Thyroid gland (tissue), 4 donors: ENCODE measurements at regions not wholly inside any gene's neighbourhood (a gene's known extent, or its start where the extent isn't known, plus 50 kb on each side); places are given as distances from the start of the nearest gene placed in this dataset.

Experiments
- POLR2A ChIP-seq, 2 donors: fragments of 450-650 bp; IDR thresholded peaks; one replicate each; pipeline ENCODE4 v1.6.1; 2017; ENCODE audit warnings: antibody characterized with exemption in 2 of 2, mild to moderate bottlenecking in 2 of 2, moderate library complexity in 1 of 2
- TF ChIP-seq, protein P1 (sequence below), 6 experiments: fragments of 200-600 bp in 3 of 6; fragments of 450-650 bp in 3 of 6; sonication (generic) in 3 of 6; IDR thresholded peaks; one replicate each; pipeline ENCODE4 v1.5.1; 2016 to 2019; ENCODE audit warnings: antibody characterized with exemption in 6 of 6, mild to moderate bottlenecking in 2 of 6, inconsistent platforms in 1 of 6, moderate library complexity in 1 of 6

DNA sequence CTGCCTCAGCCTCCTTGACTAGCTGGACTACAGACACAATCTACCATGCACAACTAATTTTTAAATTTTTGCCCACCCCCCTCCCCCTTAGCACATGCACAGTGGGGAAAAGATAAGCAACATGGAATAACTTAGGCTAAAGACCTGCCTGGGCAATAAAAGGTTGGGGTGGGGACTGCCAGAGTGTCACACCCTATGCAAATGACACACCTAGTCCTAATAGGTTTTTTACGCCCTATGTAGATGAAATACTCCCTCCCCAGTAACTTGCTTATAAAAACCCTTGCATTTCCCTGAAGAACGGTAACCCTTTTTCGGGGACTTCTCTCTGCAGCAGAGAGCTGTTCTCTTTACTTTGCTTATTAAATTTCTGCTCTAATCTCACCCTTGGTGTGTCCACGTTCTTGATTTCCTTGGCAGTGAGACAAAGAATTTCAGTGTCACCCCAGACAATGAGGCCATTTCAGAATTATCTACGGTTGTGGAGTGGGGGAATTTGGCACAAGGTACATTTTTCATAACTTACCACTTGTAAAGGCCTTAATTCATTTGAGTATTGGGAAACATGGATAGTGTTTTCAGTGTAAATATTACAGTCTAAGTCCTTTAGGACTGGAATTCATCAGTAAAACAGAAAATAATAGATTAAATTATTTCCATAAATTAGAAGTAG is 109.2 kb downstream of the NOL4 start:
- no peak for TF ChIP-seq POLR2A (IDR thresholded peaks at IDR 0.05)
- TF ChIP-seq, protein P1, sequence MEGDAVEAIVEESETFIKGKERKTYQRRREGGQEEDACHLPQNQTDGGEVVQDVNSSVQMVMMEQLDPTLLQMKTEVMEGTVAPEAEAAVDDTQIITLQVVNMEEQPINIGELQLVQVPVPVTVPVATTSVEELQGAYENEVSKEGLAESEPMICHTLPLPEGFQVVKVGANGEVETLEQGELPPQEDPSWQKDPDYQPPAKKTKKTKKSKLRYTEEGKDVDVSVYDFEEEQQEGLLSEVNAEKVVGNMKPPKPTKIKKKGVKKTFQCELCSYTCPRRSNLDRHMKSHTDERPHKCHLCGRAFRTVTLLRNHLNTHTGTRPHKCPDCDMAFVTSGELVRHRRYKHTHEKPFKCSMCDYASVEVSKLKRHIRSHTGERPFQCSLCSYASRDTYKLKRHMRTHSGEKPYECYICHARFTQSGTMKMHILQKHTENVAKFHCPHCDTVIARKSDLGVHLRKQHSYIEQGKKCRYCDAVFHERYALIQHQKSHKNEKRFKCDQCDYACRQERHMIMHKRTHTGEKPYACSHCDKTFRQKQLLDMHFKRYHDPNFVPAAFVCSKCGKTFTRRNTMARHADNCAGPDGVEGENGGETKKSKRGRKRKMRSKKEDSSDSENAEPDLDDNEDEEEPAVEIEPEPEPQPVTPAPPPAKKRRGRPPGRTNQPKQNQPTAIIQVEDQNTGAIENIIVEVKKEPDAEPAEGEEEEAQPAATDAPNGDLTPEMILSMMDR (IDR thresholded peaks at IDR 0.05): no peak
